Activated T-helper 1 cell treated with Interleukin-2 at 50 U/mL for 16 hours (primary cell): ENCODE measurements at regions not wholly inside any gene's neighbourhood (a gene's known extent, or its start where the extent isn't known, plus 50 kb on each side); places are given as distances from the start of the nearest gene placed in this dataset.

Experiments
- DNase-seq: peaks from one replicate; pipeline ENCODE4 v3.0.0-alpha.2; 2020; ENCODE audit warnings: low read depth

DNA sequence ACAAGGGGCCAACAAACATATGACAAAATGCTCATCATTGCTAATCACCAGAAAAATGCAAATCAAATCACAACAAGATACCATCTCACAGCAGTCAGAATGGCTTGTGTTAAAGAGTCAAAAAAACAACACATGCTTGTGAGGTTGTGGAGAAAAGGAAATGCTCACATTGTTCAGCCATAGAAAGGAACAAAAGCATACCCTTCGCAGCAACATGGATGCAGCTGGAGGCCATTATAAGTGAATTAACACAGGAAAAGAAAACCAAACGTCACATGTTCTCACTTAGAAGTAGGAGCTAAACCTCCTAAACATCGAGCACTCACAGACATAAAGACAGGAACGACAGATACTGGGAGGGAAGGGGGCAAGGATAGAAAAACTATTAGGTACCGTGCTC is 678.4 kb upstream of the GRM7 start:
- no peak for DNase-seq

DNA sequence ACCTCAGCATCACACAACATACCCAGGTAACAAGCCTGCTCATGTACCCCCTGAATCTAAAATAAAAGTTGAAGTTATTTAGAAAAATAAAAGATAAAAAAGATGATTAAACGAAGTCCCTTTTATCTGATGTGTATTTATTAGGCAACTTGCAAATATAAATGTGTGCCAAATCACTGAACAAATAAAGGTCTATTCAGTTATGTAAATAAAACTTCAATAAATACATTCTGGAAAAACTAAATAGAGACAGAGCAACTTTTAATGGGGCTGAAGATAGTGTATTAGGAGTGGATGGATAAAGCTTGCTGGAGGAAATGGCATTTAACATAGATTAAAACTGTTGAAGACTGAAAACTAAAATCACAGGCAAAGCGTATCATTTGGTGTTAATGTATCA is 678.0 kb upstream of the GRM7 start:
- no peak for DNase-seq

DNA sequence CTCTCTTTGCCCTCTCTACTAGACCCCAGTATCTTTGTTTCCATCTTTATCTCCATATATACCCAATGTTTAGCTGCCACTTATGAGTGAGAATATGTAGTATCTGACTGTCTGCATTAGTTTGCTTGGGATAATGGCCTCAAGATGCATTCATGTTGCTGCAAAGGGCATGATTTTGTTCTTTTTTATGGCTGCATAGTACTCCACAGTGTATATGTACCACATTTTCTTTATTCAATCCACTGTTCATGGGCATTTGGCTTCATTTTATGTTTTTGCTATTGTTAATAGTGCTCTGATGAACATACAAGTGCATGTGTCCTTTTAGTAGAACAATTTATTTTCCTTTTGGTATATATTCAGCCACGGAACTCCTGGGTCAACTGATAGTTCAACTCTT is 671.5 kb upstream of the GRM7 start:
- DNase-seq, result no peak

DNA sequence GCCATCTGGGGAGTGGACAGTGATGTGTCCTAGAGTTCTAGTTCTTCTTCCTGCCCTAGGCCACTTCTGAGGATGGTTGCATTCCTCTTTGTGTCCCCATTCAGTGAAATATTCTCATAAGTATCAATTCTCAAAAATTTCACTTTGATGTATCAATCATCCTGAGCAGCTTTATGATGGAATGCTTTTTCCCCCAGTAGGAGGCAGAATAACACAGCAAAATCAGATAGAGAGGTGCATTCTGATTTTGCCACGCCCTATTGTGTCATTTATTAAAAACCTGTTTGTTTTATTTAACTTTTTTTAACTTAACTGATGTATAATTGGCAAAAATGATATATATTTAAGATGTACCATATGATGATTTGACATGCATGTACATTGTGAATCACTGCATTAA is 656.0 kb upstream of the GRM7 start:
- DNase-seq, result no peak

DNA sequence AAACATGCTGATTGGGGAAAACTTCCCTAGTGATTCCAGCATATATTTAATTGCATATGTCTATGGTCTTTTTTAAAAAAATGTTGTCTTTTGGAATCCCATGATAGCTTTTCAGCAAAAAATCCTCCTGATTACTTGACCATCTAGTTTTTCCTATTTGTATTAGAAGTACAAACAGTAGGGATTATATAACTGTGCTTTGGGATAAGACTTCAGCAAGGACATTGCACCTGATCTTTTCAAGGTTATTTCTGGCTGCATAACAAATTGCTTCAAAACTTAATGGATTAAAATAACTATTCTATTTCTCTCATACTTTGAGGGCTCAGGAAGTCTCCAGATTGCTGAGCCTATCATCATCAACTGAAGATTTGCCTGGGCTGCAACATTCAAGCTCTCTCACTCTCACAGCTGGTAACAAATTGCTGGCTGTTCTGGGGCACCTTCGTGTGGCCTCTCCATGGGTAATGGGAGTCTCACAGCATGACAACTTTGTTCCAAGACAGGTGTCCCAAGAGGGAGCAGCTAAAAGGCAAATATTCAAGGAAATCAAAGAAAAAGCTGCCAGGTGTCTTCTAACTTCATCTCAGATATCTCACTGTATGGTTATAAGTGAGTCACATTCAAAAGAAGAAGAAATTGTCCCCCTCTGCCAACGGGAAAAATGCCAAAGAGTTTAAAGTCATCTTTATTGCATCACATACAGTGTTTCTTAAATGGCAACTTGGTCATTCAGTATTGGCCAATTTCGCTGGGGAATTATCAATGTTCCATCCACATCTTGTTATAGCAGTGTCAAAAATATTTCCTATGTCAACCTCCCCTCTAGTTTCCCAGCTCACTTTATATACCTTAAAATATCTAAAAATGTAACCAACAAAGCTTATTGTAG is 644.5 kb upstream of the GRM7 start:
- no peak for DNase-seq

DNA sequence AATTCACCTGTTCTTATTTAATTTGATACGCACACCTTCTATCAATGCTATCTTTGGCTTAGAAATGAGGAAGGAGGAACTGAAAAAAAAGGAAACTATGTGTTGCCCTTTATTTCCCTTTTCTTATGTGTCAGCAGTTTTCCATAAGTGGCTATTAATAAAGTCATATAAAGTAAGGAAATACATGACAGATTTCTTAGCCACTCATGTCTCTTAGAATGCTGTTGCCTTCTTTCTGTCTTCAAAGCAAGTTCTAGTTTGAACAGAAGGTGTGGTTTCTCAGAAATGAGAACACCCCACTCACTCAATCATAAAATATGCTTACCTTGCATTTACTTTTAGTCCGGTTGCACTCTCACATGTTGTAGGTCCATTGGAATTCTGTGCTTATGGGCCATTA is 640.5 kb upstream of the GRM7 start:
- DNase-seq, result no peak

DNA sequence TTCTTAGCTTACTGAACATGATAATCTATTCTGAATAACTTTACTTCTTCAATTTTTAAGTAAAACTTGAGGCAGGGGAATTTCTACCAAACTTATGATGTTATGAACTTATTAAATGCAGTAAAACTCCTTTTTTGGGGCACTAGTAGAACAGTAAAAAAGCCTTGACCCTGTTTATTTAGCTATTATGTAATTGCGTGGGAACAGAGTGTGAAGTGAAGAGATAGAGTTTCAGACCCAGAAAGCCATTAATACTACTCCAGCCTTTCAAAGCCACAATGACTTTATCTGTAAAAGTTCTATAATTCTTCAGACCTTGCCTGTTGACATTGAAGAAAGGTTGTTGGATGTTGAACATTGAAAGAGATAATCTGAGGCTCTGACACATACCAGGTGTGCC is 638.8 kb upstream of the GRM7 start:
- no peak for DNase-seq

DNA sequence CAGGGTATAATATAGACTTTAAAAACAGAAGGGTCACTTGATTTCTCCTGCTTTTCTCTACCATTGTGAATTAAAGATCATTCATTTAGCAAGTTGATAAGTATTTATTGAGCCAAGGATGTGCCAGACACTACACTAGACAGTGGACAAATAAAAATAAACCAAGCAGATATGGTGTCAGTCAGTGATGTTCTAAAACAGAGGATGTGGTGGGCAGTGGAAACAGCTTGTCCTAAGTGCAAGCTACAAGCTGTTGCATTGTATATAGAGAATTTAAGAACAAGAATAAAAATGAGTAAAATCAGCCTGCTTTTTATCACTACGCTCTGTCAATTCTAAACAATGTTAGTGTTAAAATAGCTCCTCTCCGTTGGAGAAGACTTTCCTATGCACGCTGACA is 637.3 kb upstream of the GRM7 start:
- no peak for DNase-seq

DNA sequence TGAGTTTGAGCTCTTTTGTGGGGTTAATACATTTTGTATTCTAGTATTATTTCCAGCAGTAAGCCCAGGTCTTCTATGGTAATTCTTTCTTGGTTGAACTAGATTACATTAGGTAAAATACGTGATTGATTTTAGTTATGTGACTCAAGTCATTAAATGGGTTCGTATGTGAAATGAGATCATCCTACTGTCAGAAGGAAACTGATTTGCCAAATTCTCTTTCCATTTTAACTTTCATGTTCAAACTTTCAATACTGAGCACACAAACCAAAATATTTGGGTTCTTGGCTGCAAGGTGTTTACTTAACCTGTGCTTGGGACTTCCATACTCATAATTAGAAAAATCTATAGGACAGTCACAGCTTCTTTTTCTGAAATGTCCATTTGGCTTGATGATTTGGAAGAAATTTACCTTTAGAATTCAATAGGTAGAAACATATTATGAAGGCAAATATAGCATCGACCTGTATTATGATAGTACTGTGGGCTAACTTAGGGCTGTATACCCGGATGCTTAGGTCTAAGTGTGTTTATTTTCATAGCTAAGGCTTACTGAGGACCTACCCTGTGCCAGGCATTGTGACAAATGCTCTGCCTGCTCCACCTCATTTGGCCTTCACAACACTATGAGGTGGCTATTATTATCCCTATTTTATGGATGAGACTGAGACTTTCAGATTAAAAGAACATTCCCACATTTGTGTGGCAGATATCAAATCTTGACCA is 631.8 kb upstream of the GRM7 start:
- no peak for DNase-seq

DNA sequence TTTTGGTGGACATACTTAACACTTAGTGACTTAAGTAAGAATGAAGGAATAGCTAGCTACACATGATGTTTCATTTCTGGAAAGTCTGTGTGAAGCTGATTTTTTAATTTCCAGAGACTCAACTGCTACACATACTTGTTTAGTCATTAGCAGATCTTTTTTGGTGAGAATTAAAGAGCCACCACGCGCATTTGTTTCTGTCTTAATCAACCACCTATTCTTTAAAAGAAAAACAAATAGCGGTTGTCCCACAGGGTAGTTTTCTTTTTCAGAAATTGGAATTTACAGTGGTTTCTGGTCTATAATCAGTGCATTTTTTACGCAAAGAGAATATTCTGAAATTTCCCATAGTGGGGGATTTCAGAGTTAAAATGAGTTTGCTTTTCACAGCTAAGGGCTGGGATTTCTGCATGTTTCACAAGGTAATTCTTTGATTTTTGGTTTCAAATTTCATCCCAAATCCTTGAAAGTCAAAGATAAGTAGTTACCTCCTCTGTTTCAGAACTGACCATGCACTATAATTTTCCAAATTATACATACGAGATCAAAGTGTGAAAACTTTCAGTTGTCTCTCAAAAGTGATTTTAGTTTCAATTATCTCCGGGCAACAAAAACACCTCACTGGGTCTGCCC is 631.0 kb upstream of the GRM7 start:
- DNase-seq, result no peak

DNA sequence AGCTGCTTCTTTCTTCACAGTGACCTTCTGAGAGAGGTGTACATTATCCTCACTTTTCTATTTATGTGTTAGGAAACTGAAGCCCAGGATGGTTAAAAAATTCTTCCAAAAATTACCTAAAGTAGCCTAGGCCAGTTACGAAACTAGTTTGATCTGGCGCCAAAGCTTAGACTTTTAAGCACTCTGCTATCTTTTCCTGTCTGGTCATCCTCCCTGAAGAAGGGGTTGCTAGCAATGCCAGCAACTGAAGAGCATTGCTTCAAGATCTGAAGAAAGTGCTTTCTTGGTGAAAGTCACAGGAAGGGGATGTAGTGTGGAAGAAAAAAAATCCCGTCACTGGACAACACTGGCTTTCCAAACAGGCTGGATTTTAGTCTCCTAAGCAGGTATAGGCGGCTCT is 618.8 kb upstream of the GRM7 start:
- no peak for DNase-seq

DNA sequence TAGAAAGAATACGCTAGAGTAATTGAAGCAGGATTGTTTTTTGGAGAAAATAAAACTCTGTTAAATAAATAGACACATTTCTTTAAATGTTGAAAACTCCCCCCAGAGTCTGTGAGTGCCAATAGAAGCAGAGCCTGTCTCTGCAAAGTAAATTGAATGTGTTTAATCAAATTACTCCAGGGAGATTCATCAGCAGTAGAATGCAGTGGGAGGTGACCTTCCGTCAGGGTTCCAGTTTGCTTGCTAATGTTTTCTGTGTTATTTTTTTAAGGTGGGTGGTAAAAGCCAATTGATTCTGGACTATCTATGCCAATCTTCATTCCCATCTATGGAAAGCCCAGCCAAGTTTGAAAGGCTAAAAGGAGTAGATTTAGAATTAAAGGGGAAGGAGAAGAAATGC is 612.4 kb upstream of the GRM7 start:
- DNase-seq, result no peak

DNA sequence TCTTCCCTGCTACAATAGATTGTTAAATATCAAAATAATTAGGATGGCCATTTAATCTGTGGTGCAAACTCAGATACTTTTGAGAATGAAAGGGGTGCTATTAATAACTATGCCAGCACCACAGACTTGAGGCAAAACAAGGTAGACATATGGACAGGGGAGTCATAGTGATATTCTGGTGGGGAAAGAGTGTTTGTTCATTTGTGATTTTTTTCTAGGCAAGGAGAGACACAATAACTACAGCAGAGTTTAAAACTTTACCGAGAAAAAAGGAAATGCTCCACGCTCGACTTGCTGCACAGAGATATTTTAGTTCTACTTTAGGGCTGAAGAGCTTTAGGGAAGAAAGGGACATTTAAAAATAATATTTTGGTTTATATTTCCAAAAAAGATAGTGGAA is 611.2 kb upstream of the GRM7 start:
- no peak for DNase-seq

DNA sequence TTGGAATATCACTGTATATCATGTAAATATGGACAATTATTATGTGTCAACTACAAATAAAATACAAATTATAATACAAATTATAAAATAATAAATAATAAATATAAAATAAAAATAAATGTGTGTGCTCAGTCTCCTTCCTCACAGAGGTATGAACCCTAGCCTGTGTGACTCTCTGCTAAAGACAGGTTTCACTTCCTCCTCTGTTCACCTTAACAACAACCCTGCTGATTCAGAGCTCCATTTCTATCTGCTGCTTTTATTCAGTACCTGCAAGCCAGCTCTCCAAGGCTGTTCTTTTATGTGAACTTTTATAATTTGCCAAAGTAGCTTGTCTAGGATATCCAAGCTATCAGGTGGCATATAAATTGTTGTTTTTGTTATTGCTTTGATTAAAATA is 610.7 kb upstream of the GRM7 start:
- no peak for DNase-seq

DNA sequence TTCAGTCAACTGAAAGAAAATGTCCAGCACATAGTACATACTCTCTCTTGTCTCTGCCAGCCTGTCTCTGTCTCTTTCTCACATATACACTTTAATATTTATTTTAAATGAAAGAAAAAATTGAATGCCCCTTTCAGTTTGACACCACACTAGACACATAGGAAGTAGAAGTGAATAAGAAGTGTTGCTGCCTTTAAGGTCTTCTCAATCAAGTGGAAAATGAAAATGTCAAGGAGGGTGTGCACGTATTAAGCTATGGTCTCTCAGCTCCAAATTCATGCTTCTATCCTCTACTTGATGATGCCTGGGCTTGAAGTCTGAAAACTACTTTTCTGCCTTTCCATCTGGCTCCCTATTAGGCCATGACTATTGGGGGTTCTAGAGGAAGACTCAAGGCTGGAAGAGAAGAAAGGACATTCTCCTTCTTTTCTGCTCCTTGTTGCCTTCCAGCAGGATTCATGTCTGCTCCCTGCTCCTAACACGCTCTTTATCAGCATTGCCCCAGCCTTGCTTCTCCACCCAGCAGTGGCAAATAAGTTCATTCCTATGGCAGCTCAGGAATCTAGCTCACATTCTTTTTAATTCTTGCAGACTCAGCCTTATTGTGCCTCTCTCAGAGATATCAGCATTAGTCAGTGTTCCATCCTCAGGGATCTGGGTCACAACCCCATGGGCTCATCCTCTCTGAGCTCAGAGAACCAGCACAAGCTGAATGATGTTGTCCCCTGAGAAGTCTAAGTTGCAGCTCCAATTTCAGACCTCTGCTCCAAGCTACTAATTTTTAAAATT is 609.1 kb upstream of the GRM7 start:
- no peak for DNase-seq

DNA sequence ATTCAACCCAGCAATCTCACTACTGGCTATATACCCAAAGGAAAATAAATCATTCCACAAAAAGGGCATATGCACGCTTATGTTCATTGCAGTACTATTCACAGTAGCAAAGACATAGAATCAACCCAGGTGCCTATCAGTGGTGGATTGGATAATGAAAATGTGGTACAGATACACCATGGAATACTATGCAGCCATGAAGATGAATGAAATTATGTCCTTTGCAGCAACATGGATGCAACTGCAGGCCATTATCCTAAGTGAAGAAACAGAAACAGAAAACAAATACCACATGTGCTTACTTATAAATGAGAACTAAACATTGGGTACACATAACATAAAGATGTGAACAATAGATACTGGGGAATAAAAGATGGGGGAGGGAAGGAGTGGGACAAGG is 606.4 kb upstream of the GRM7 start:
- DNase-seq, result no peak

DNA sequence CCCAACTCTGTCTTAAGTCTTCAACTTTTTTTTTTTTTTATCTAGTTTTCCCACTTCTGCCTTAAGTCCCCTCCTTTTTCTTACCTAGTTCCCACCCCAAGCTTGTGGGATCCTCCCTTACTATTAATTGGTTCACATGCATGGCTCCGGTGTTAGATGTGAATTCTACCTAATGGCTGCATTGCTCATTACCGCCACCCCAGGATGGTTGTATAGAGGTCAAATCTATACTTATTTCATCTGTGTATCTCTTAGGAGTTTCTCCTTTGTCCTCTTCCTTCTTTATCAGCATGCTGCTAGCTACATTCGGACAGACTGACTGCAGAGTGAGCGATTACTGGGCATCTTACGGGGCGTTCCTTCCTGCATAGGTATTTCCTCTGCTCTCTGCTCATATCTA is 605.7 kb upstream of the GRM7 start:
- no peak for DNase-seq

DNA sequence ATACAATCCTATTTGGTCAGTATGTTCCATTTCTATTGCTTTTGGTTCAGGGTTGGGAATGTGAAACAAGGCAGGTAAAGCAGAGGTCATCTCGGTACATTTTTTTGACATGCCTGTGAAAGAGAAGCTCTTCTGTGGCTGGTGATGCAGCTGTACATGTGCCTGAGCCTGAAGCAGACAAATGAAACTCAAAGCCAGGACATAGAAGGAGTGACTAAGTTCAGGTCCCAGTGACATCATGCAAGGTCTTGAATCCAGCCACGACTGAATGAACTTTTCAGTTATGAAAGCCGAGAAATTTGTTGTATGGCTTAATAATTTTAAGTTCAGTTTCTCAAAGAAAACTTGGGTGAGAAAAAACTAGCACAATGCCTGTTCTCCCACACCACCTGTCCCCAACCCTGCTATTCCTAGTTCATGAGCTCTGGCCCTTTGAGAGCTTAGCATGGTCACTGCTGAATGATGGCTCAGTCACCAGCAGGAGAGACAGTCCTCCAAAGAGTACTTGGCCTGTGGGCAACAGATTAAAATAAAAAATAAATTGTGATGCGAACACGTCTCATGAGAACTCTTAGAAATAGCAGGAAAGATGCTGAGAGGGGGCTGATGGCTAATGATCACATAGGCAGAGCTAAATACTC is 600.2 kb upstream of the GRM7 start:
- DNase-seq, result no peak

DNA sequence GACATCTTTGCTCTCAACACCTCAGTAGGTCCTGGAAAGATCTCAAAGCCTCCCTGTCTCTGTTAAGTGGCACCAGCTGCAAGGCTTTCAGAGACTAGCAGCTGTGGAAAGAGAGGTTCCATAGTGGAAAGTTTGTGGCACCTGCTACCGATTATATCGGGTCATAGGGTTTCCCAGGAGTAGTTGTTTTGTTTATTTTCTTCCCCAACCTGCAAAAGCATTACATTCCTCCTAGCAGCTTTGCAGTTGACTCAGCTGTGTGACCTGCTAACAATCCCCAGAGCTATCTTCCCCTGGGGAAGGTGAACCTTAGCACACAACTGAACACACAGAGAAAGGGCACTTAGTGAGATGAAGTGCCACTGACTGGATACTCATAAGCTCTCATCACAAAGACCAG is 598.9 kb upstream of the GRM7 start:
- no peak for DNase-seq

DNA sequence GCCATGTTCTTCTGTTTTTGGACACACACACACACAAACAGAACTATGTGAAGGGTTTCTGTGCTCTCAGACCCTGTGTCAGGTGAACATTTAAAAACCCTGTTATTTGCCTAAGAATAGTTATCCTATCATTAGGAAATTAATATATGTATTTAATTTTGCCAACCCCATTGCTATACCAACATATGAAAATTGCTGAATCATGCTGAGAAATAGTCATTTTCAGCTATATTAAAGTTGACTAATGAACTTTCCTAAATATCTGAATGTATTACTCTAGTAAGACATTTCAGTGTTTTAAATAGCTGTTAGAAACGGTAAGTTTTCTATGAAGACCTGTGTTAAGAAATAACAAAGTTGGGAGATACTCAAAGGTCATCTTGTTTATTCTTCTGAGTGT is 596.9 kb upstream of the GRM7 start:
- DNase-seq, result no peak

DNA sequence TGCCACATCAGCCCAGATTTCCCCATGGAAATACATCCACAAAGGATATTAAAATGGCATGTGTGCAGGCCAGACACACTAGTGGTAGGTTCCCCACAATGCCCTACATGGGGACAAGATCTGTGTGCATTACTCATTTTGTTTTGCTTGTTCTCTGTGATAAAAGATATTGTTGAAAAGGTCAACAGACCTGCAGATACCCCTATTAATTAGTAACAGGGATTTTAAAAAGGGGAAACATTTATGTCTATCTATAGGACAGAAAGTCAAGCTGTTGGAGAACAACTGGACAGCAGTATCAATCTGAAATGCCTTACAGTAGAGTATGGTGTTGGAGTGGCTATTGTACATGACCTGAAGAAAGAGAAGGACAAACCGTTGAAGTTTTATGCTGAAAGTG is 596.0 kb upstream of the GRM7 start:
- DNase-seq, result no peak

DNA sequence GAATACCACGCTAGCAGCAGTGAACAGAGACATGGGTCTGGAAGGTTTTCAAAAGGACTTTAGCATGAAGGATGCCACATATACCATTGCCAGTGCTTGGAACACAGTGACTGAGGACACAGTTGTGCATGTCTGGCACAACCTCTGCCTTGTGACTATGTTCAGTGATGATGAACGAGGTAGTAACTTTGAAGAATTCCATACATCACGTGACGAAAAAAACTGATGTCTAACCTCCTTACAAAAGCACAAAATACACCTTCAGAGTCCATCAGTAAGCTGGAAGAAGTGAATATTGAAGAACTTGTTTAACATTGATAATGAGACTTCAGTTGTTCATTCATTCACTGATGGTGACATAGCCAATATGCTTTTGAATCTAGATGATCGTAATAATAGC is 594.8 kb upstream of the GRM7 start:
- DNase-seq, result no peak
